ENCODE measurements at regions not wholly inside any gene's neighbourhood (a gene's known extent, or its start where the extent isn't known, plus 50 kb on each side); places are given as distances from the start of the nearest gene placed in this dataset.

DNA sequence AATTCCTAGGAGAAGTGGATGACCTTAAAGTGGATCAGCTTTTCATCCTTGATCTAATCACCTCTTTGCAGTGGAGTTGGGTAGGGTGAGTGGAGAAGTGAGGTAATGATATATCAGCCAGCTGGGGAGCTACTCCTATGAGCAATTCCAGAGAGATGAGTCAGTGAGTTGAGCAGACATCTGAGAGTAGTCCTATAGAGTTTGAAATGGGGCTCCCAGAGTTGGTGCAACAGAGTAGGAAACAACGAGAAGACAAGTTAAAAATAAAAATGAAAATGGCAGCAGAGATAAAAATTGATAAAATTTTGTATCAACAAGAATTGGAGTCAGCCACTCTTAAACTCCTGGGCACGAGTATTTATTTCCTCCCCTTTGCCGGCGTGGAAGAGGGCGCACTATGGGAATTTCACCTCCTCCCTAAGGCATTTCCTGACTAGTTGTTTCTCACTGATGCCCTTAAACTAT, 150.8 kb upstream of the DPH6 start:
- TF ChIP-seq, protein P1, sequence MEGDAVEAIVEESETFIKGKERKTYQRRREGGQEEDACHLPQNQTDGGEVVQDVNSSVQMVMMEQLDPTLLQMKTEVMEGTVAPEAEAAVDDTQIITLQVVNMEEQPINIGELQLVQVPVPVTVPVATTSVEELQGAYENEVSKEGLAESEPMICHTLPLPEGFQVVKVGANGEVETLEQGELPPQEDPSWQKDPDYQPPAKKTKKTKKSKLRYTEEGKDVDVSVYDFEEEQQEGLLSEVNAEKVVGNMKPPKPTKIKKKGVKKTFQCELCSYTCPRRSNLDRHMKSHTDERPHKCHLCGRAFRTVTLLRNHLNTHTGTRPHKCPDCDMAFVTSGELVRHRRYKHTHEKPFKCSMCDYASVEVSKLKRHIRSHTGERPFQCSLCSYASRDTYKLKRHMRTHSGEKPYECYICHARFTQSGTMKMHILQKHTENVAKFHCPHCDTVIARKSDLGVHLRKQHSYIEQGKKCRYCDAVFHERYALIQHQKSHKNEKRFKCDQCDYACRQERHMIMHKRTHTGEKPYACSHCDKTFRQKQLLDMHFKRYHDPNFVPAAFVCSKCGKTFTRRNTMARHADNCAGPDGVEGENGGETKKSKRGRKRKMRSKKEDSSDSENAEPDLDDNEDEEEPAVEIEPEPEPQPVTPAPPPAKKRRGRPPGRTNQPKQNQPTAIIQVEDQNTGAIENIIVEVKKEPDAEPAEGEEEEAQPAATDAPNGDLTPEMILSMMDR (IDR thresholded peaks at IDR 0.05; ENCODE audit: low read depth, low read length, poor library complexity, severe bottlenecking): no peak
- no peak for TF ChIP-seq EZH2phosphoT487 (IDR thresholded peaks at IDR 0.05; ENCODE audit: borderline replicate concordance, low read length)
